Keratinocyte (primary cell): ENCODE measurements at regions not wholly inside any gene's neighbourhood (a gene's known extent, or its start where the extent isn't known, plus 50 kb on each side); places are given as distances from the start of the nearest gene placed in this dataset.

Source experiments
- DNase-seq: peaks from one replicate; pipeline ENCODE4 v3.0.0-alpha.2; 2011; ENCODE audit warnings: low read depth, missing footprints, low spot score
- FAIRE-seq: peaks from 2 replicates; lab custom pipeline; 2011; peaks lifted over from hg19 to GRCh38; lab: Jason Lieb, UNC
- H2AFZ ChIP-seq: 2 replicates; pipeline ENCODE4 v1.6.0; 2012; ENCODE audit warnings: low read length, control low read depth, inconsistent platforms; ENCODE audit not compliant: control insufficient read depth
- H3K27ac ChIP-seq: 2 replicates; pipeline ENCODE4 v1.5.1; 2011; ENCODE audit warnings: low read length; ENCODE audit not compliant: control insufficient read depth, insufficient read depth
- H3K27me3 ChIP-seq: 3 replicates; pipeline ENCODE4 v1.6.0; 2011; ENCODE audit warnings: low read length; ENCODE audit not compliant: control insufficient read depth, insufficient read depth; ENCODE audit errors: extremely low read depth
- H3K36me3 ChIP-seq, 2 experiments: 2 replicates in 1 of 2; 3 replicates in 1 of 2; pipeline ENCODE4 v1.5.1; 2011; ENCODE audit warnings: low read length in 2 of 2, mild to moderate bottlenecking in 1 of 2; ENCODE audit not compliant: control insufficient read depth in 2 of 2, insufficient read depth in 2 of 2; ENCODE audit errors: extremely low read depth in 1 of 2
- H3K4me1 ChIP-seq: 3 replicates; pipeline ENCODE4 v1.5.1; 2011; ENCODE audit warnings: low read length; ENCODE audit not compliant: control insufficient read depth, insufficient read depth; ENCODE audit errors: extremely low read depth
- H3K4me2 ChIP-seq: 3 replicates; pipeline ENCODE4 v1.6.0; 2011; ENCODE audit warnings: low read depth, low read length; ENCODE audit not compliant: control insufficient read depth, insufficient read depth; ENCODE audit errors: extremely low read depth
- H3K4me3 ChIP-seq, 3 experiments: fragments of 200-600 bp in 1 of 3; sonication (generic) in 1 of 3; 2 replicates in 2 of 3; 3 replicates in 1 of 3; pipeline ENCODE4 v1.5.1; 2011 to 2016; ENCODE audit warnings: low read length in 3 of 3, mild to moderate bottlenecking in 3 of 3, control low read depth in 2 of 3, inconsistent platforms in 1 of 3, low read depth in 1 of 3, mixed read lengths in 1 of 3, mixed run types in 1 of 3, moderate library complexity in 1 of 3; ENCODE audit not compliant: control insufficient read depth in 2 of 3, insufficient read depth in 2 of 3; ENCODE audit errors: extremely low read depth in 1 of 3
- H3K79me2 ChIP-seq: 2 replicates; pipeline ENCODE4 v1.6.0; 2012; ENCODE audit warnings: low read length; ENCODE audit not compliant: control insufficient read depth, insufficient read depth
- H3K9ac ChIP-seq: 3 replicates; pipeline ENCODE4 v1.6.0; 2011; ENCODE audit warnings: low read length; ENCODE audit not compliant: control insufficient read depth, insufficient read depth; ENCODE audit errors: extremely low read depth
- H3K9me1 ChIP-seq: 3 replicates; pipeline ENCODE4 v1.6.0; 2011; ENCODE audit warnings: low read length; ENCODE audit not compliant: control insufficient read depth, insufficient read depth; ENCODE audit errors: extremely low read depth
- H3K9me3 ChIP-seq: 2 replicates; pipeline ENCODE4 v1.5.1; 2012; ENCODE audit warnings: low read depth, low read length; ENCODE audit not compliant: control insufficient read depth
- H4K20me1 ChIP-seq: 3 replicates; pipeline ENCODE4 v1.6.0; 2011; ENCODE audit warnings: low read length; ENCODE audit not compliant: control insufficient read depth, insufficient read depth; ENCODE audit errors: extremely low read depth
- CTCF ChIP-seq, 3 experiments: IDR thresholded peaks in 1 of 3; conservative IDR thresholded peaks in 1 of 3; optimal IDR thresholded peaks in 1 of 3; 2 replicates in 2 of 3; 3 replicates in 1 of 3; pipeline versions ENCODE3 to v1.5.1; 2011; ENCODE audit warnings: low read length in 3 of 3, mild to moderate bottlenecking in 3 of 3, moderate library complexity in 2 of 3, control low read depth in 1 of 3, inconsistent platforms in 1 of 3; ENCODE audit not compliant: insufficient read depth in 2 of 3; ENCODE audit errors: extremely low read depth in 1 of 3
- EZH2 ChIP-seq: IDR thresholded peaks from one replicate; pipeline ENCODE4 v1.6.1; 2012; ENCODE audit warnings: inconsistent platforms, mild to moderate bottlenecking, low read length, moderate library complexity
- dilution Hi-C: fragments of 300-500 bp; cut with MboI; formaldehyde crosslinking; loops from one replicate; pipeline ENCODE4 v1.7.0; 2020; ENCODE audit warnings: low sequenced_read_pairs; ENCODE audit not compliant: extremely low pct_ligation_motif_present

- Histone ChIP-seq H3K9me3 (no peaks in the 10 kb centered on the region), H3K4me3 (no peak overlapping the region), H3K27ac (no peak overlapping the region), H3K36me3 (no peaks in the 10 kb centered on the region), H3K4me2 (no peak overlapping the region), H3K9me1 (no peaks in the 10 kb centered on the region), H3K4me1 (peaks cover 11% of the 10 kb centered on the region), H3K79me2 (no peaks in the 10 kb centered on the region), H3K27me3 (peaks cover 21% of the 10 kb centered on the region), H4K20me1 (no peaks in the 10 kb centered on the region), H2AFZ (no peak overlapping the region), H3K9ac (no peak overlapping the region)
- TF ChIP-seq EZH2 (no peak), CTCF (optimal IDR thresholded peaks at IDR 0.05 in 1 of 3, IDR thresholded peaks at IDR 0.05 in 1 of 3, conservative IDR thresholded peaks at IDR 0.05 in 1 of 3; ENCODE audit: extremely low read depth in 1 of 3, insufficient read depth in 2 of 3, low read length in 3 of 3) (no peak)
- FAIRE-seq (no peak), DNase-seq (no peak)
- dilution Hi-C loops: no loop called here
These were observed 101.8 kb downstream of the RHOU start for GRCh38 chr1:228837032-228837431.

- FAIRE-seq: peak; percentile 80
- Histone ChIP-seq H4K20me1 (no peaks in the 10 kb centered on the region), H3K4me2 (peak overlapping the region; percentile 55), H3K27me3 (peaks cover 21% of the 10 kb centered on the region), H3K9ac (peak overlapping the region; percentile 29), H3K9me3 (no peaks in the 10 kb centered on the region), H3K4me3 (peak overlapping the region in 1 of 3 experiments; percentile 15), H3K27ac (no peak overlapping the region), H3K4me1 (peaks cover 11% of the 10 kb centered on the region), H2AFZ (no peak overlapping the region), H3K36me3 (no peaks in the 10 kb centered on the region), H3K9me1 (no peaks in the 10 kb centered on the region), H3K79me2 (no peaks in the 10 kb centered on the region)
- DNase-seq: no peak
- TF ChIP-seq CTCF (optimal IDR thresholded peaks at IDR 0.05 in 1 of 3, IDR thresholded peaks at IDR 0.05 in 1 of 3, conservative IDR thresholded peaks at IDR 0.05 in 1 of 3; ENCODE audit: extremely low read depth in 1 of 3, insufficient read depth in 2 of 3, low read length in 3 of 3) (no peak), EZH2 (no peak)
- dilution Hi-C loops: no loop called here
These were observed 102.8 kb downstream of the RHOU start for GRCh38 chr1:228837817-228838716.
